ENCODE measurements at regions not wholly inside any gene's neighbourhood (a gene's known extent, or its start where the extent isn't known, plus 50 kb on each side); places are given as distances from the start of the nearest gene placed in this dataset.
"Not testable (repeated sequence)": the region's sequence is repeated elsewhere in the genome, so short reads cannot be mapped to it uniquely, and the experiment has no call there.

DNA sequence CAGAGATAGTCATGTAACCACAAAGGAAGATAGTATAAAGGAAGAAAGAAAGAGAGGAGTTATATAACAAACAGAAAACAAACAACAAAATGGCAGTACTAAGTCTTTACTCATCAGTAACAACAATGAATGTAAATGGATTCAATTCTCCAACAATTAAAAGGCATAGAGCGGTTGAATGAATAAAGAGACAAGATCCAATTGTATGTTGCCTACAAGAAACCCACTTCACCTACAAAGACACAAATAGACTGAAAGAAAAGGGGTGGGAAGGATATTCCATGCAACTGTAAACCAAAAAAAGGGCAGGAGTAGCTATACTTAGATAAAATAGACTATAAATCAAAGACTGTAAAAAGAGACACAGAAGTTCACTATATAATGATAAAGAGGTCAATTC, 157.3 kb upstream of the CREB1 start:
- no peak for DNase-seq

DNA sequence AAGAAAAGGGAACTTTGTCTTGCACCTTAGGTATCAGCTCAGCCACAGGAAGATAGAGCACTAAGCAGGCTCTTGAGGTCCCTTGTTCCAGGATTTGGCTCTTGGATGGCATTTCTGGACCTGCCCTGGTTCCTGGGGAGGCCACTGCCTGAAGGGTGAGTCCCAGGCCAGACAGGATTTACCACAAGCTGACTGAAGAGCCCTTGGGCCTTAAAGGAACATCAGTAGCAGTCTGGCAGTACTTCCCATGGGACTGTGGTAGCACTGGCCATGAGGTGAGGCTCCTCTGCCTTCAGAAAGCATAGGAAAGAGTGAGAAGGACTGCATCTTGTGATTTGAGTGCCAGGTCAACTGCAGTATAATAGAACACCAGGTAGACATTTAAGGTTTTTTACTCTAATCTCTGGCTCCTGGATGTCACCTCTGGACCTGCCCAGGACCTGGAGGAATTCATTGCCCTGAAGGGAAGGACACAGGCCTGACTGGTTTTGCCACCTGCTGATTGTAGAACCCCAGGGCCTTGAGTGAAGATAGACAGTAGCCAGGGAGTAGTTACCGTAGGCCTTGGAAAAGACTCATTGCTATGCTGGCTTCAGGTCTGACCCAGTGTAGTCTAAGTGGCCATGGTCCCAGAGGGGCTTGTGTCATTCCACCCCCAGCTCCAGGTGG, 154.4 kb upstream of the CREB1 start:
- DNase-seq = no peak

- not testable (repeated sequence) for DNase-seq
Measured at GRCh38 chr2:207378620-207379019, 151.1 kb upstream of the CREB1 start.

DNA sequence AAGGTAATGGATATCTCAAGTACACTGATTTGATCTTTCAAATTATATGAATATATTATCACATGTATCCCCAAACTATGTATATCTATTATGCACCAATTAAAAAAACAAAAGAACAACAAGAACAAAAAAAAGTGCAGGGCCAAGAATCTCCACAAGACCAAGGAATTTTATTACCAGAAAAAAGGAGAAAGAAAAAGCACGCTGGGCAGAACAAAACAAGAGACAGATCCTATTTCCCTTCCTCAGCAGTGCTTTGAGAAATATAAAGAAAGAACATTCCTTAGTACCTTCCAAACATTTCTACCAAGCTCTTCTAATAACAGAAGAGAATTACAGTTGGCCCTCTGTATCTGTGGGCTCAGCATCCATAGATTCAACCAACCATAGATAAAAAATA, 144.7 kb upstream of the CREB1 start:
- DNase-seq = no peak

GRCh38 chr2:207385903-207386302, 143.9 kb upstream of the CREB1 start:
- DNase-seq = peak; percentile 80

GRCh38 chr2:207387001-207387571, 142.7 kb upstream of the CREB1 start:
- DNase-seq = peak; percentile 96

DNA sequence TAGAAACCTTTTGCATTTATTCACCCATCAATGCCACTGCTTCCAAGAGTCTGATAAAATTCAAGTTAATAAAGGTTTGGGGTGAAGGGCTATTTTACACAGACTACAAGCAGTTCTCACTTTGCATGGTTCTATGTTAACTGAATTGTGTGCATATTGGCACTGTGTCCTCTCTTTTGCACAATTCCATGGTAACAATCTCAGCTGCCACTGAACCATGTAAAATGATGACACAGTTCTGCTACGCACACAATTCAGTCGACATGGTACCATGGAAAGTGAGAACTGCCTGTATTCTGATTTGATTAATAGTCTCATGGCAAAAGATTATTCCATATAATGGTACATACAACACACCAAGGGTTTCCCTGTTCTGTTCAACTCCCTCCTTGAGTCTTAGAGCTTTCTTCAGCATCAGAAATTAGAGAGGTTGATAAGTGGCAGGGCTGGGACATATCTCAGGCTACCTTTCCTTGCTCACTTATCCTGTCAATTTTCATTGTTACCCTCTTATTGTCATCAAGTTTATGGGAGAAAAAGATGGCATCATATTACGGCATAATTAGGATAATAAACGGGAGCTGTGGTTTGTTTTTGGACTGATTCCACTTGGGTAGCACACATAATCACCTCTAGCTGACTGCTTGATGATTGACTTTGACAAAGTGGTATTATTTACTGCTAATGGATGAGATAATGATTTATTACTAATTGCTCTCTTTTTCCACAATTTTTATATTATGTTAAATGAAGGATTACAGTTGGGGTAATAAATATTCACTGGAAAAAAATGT, 139.3 kb upstream of the CREB1 start:
- DNase-seq = no peak

- no peak for DNase-seq
Measured at GRCh38 chr2:207394203-207394781, 135.5 kb upstream of the CREB1 start.

- DNase-seq = peak; percentile 19
Measured at GRCh38 chr2:207394812-207395534, 134.8 kb upstream of the CREB1 start.

DNA sequence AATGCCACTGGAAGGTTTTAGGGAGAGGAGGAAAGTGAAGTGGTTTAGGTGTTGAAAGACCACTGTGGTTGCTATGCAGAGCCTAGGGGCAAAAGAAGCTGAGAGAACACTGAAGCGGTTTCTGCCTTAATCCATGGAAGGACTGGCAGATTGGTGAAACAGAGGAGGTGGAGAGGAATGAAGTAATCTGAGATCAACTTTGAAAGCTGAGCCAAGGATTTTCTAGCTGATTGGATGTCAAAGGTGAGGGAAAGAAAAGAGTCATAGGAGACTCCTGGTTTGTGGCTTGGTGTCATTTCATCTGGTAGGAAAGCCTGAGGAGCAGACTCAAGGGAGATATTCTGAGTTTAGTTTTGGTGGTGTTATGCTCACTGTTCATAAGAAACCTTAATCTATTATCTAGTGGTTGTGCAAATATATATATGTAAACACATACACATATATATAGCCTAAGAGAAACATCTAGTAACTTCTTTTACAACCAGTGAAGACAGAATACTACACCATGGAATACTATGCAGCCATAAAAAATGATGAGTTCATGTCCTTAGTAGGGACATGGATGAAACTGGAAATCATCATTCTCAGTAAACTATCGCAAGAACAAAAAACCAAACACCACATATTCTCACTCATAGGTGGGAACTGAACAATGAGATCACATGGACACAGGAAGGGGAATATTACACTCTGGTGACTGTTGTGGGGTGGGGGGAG, 134.1 kb upstream of the CREB1 start:
- no peak for DNase-seq

DNA sequence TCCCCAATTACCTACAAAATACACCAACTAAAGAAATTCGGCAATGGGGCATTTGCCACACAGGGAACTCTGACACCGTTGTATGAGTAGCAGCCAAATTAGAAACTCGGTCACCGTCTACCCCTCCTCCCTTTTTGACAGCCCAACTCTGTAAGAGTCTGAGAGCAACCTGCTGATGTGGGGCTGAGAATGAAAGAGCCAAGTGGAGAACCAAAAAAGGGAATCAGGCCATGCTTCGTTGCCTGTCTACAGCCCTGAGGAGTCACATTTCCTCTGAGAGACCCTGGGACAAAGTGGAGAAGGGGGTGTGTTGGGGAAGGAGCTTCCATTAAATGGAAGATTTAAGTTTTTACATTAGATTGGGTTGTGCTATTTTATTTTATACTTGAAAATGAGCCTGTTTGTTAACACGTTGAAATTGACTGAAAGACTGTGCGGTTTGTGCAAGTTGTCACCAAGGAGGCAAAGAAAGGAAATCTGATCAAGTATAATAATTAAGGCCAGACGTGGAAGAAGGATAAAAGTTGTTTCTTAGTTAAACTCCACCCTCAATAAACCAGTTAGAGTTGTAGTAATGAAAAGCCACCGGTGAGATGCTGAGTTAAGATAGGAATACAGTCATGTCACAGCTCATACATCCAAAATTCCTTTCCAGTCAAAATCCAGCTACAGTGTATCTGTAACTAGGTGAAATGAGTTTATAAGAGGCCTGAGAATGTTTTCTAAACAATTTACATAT, 131.7 kb upstream of the CREB1 start:
- DNase-seq = no peak

DNA sequence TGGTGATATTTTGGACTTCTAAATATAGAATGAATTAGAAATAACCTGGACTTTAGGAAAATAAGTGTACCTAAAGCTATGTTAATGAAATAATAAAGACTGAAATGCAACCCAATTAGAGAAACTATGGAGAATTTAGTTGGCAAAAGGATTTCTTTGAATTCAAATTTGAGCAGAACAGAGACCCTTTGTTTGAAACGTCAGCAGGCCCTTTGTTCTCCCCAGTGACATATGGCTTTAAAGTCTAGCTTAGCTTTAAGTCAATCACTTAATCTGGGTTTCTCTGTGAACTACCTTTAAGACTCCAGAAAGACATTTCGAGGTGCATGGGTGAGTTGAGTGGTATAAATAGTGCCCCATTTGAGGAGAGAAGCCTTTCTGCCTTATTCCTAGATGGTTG, 130.5 kb upstream of the CREB1 start:
- DNase-seq = no peak

DNA sequence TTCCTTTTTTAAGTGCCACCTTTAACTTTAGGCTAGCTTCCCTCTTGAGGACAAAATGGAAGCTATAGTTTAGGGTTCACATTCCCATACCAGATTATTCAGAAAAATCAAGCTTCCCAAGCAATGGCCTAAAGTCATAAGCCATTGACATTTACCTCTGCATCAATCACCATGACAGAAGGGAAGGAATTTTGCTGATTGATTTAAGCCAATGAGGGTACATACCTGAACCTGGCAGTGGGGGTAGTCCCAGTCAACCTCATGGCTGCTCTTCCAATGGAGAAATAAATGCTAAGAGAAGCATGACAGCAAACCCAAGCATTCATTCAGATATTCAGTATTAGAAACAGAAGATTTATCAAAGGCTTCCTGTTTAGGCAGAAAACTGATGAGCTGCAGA, 128.4 kb upstream of the CREB1 start:
- no peak for DNase-seq

DNA sequence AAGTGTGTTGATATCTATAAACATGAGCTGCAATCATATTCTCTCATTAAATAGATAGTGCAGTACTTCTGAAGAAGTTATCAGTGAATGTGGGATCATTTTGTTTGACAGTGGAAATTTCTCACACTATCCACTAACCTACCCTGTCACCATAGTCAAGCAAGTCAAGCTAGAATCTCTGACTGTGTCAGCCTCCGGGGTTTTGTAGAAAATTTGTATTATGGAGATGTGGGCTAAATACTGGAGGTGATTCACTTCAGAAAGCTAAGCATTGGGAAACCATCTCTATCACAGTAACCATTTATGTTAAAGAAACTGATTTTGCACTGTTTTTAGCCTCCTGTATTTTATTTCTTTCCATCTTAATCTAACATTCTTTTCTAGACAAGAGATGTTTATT, 126.6 kb upstream of the CREB1 start:
- DNase-seq = no peak

DNA sequence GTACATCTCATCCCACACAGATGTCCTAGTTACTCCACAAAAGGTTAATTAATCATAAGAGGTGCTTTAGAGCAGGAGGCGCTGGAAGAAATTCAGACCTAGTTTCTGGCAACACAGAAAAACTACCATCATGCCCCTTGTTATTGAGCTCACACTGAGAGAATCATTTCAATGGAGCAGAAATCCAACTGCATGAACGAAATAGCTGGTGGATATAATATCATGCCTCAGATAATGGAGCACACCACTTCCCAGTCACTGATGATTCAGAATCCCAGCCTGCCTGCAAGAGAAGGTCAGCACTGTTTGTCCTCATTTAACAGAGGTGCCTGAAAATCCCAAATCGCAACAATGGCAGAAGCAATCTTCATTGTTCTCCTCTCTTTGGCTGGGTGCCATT, 125.8 kb upstream of the CREB1 start:
- DNase-seq = no peak

- DNase-seq = no peak
Measured at GRCh38 chr2:207405150-207405549, 124.6 kb upstream of the CREB1 start.

DNA sequence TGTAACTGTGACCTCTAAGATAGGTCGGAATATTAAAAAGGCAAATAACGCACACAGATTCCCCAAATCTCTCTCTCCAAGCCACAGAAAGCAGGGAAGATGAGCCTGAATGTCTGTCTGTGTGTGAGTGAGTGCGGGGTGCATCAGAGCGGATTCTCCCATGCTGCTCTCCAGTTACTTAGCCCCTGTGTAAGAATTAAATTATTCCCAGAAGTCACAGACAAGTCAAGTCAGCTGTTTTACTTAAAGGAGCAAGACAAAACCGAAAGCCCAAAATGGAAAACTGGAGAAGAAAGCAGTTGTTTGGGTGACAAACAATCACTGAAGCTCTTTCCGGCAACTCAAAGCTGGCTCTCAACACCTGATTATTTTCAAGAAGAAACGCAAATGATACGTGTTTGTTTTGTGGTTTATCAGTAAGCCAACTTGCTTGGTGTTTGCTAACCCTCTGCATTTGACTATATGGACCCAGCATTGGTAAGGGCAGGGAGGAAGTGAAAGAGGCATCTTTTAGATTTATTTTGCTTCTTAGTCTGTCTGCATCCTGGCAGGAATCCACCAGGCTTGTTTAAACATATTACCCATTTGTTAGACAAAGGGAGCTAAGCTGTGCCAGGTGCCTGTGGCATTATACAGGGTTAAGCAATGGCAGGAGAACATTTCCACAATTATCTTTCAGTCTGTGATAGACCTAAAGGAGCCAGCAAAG, 121.5 kb upstream of the CREB1 start:
- no peak for DNase-seq

GRCh38 chr2:207409517-207409916, 120.2 kb upstream of the CREB1 start:
- no peak for DNase-seq

GRCh38 chr2:207412787-207413310, 116.9 kb upstream of the CREB1 start:
- no peak for DNase-seq

GRCh38 chr2:207413376-207413907, 116.3 kb upstream of the CREB1 start:
- no peak for DNase-seq

- DNase-seq = no peak
Measured at GRCh38 chr2:207416111-207416510, 113.7 kb upstream of the CREB1 start.
